Activated CD4-positive, alpha-beta T cell treated with anti-CD3 and anti-CD28 coated beads, Interleukin-2, amount 10 ng/mL, durations not matched to agents 24 days and 14 days (primary cell): ENCODE measurements at regions not wholly inside any gene's neighbourhood (a gene's known extent, or its start where the extent isn't known, plus 50 kb on each side); places are given as distances from the start of the nearest gene placed in this dataset.
A peak's percentile ranks its signal among the peaks of the same experiment; 100 is the strongest.

Source experiments
- DNase-seq: peaks from one replicate; pipeline ENCODE4 v3.0.0; 2022
- H3K27ac Mint-ChIP-seq: one replicate; pipeline ENCODE4 v1.8.0; 2022; ENCODE audit warnings: mild to moderate bottlenecking, mixed read lengths
- H3K27me3 Mint-ChIP-seq: one replicate; pipeline ENCODE4 v1.8.0; 2022; ENCODE audit warnings: mixed read lengths
- H3K36me3 Mint-ChIP-seq: one replicate; pipeline ENCODE4 v1.8.0; 2022; ENCODE audit warnings: low read depth, mild to moderate bottlenecking, mixed read lengths
- H3K4me1 Mint-ChIP-seq: one replicate; pipeline ENCODE4 v1.8.0; 2021; ENCODE audit warnings: mixed read lengths
- H3K4me3 Mint-ChIP-seq: one replicate; pipeline ENCODE4 v1.8.0; 2022; ENCODE audit warnings: mild to moderate bottlenecking, moderate library complexity, mixed read lengths
- H3K9me3 Mint-ChIP-seq: one replicate; pipeline ENCODE4 v1.8.0; 2021; ENCODE audit warnings: mixed read lengths
- intact Hi-C: fragments of 100-400 bp; cut with micrococcal nuclease; formaldehyde crosslinking; loops from one replicate; pipeline ENCODE4 v1.15.1; 2023

DNA sequence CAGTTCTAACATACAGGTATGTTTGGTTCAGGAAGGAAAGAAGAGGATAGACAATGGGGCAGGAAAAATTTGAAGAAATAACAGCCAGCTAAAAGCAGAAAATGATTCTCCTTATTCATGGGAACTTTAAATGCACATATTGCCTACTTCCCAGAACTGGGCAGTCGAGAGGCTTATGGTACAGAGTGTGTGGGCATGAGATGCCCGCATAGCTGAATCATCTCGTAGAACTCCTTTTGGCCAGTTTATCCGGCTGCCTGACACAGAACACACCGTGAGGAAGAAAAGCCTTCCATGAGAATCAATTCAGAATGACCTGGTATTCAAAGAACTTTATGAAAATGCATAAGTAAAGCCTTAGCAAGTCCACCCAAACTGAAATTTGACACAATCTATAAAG lies 471.6 kb downstream of the SH2D4B start:
- intact Hi-C loops, result no loop called here
- Mint-ChIP-seq H3K9me3 (no peaks in the 10 kb centered on the region), H3K4me1 (no peaks in the 10 kb centered on the region), H3K27ac (no peak overlapping the region), H3K36me3 (no peaks in the 10 kb centered on the region), H3K27me3 (peaks cover 2% of the 10 kb centered on the region), H3K4me3 (no peak overlapping the region)
- no peak for DNase-seq

- Mint-ChIP-seq H3K27me3 (peaks cover 2% of the 10 kb centered on the region), H3K9me3 (no peaks in the 10 kb centered on the region), H3K4me1 (no peaks in the 10 kb centered on the region), H3K4me3 (no peak overlapping the region), H3K27ac (no peak overlapping the region), H3K36me3 (no peaks in the 10 kb centered on the region)
- intact Hi-C loops, result no loop called here
- DNase-seq, result no peak
Measured at GRCh38 chr10:81013771-81014170, 476.1 kb downstream of the SH2D4B start.

DNA sequence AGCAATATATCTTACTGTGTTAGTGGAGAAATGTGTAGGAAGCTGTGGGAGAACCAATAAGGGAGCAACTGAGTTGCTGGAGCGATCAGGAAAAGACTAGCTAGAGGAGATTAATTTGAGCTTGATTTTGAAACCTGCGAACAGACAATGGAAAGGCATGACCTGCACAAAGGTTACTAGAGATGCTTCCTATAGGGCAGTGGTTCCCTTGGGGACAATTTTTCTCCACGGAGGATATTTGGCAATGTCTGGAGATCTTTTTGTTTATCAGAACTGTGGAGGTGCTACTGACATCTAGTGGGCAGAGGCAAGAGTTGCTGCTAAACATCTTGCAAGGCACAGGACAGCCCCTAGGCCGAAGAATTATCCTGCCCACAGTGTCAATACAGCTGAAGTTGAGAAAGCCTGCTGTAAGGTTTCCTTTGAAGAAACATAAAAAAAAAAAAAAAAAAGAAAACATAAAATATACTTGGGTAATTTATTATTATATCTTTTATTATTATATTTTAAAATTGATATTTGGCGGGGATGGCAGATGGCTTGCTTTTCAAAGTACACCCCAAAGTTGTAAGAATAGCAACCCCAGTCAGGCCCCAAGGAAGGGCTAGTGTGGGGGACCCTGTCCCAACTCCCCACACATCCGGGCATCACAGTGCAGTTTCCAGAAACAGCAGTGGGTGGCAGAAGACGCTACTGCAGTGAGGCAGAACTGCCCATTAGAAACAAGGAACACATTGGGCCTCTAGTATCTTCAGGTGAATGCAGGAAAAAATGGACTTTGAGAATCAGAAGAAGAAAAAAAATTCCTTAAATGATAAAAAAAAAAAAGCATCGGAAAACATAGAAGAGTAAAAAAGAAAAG lies 481.6 kb downstream of the SH2D4B start:
- H3K36me3 Mint-ChIP-seq, result no peaks in the 10 kb centered on the region
- H3K9me3 Mint-ChIP-seq, result no peaks in the 10 kb centered on the region
- no peaks in the 10 kb centered on the region for H3K27me3 Mint-ChIP-seq
- no peak overlapping the region for H3K4me3 Mint-ChIP-seq
- intact Hi-C loops, result loop anchor here (2.0 kb wide), 1 partner anchor 320 kb away; no protein-coding TSS in a partner anchor
- H3K4me1 Mint-ChIP-seq, result no peaks in the 10 kb centered on the region
- DNase-seq, result peak; percentile 63
- no peak overlapping the region for H3K27ac Mint-ChIP-seq

- Mint-ChIP-seq H3K27me3 (no peaks in the 10 kb centered on the region), H3K27ac (no peak overlapping the region), H3K9me3 (no peaks in the 10 kb centered on the region), H3K4me1 (no peaks in the 10 kb centered on the region), H3K36me3 (no peaks in the 10 kb centered on the region), H3K4me3 (no peak overlapping the region)
- intact Hi-C loops, result no loop called here
- DNase-seq, result no peak
Measured at GRCh38 chr10:81021428-81022129, 483.9 kb downstream of the SH2D4B start.

DNA sequence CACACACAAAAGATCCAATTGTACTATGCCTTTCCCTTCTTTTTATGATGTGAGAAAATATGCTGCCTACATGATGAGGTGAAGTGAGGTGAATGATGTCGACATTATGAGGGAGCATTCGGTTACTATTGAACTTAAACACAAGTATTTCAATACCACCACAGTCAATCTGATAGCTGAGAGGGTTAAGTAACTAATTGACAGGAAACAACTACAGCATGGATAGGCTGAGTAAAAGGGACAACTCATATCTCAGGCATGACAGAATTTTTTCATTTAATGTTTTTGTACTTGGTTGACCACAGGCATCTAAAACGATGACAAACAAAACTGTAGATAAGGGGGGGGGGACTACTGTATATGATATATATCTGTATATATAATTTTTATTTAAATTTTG lies 488.9 kb downstream of the SH2D4B start:
- Mint-ChIP-seq H3K27me3 (no peaks in the 10 kb centered on the region), H3K4me3 (no peak overlapping the region), H3K4me1 (no peaks in the 10 kb centered on the region), H3K27ac (no peak overlapping the region), H3K9me3 (no peaks in the 10 kb centered on the region), H3K36me3 (no peaks in the 10 kb centered on the region)
- DNase-seq, result peak; percentile 2
- intact Hi-C loops, result no loop called here

DNA sequence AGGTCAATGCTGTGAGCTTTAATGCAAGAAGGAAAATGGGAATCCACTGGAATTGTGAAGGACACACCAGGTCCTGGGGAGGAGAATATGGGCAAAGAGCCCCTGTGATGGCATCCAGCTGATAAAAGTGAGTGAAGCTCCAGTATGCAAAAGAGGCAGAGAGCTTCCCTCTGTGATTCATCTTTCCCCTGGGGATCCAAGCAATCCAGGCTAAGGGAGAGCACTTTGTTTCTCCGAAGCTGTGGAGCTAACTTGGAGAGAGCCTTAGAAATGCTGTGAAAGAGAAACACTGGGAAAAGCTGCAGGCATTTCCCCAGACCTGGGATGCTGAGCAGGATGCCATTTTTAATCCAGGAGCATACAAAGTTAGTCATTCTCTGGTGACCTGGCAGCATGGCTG lies 489.5 kb downstream of the SH2D4B start:
- intact Hi-C loops, result no loop called here
- Mint-ChIP-seq H3K9me3 (no peaks in the 10 kb centered on the region), H3K27me3 (no peaks in the 10 kb centered on the region)

GRCh38 chr10:81027706-81028105 lies 490.0 kb downstream of the SH2D4B start:
- Mint-ChIP-seq H3K9me3 (no peaks in the 10 kb centered on the region), H3K27ac (no peak overlapping the region), H3K27me3 (no peaks in the 10 kb centered on the region), H3K4me3 (no peak overlapping the region), H3K36me3 (no peaks in the 10 kb centered on the region), H3K4me1 (no peaks in the 10 kb centered on the region)
- peak; percentile 28 for DNase-seq
- intact Hi-C loops, result no loop called here

More for the DNA sequence above, 489.5 kb downstream of the SH2D4B start:
- H3K27ac Mint-ChIP-seq, result no peak overlapping the region
- no peaks in the 10 kb centered on the region for H3K36me3 Mint-ChIP-seq
- H3K4me1 Mint-ChIP-seq, result no peaks in the 10 kb centered on the region
- H3K4me3 Mint-ChIP-seq, result no peak overlapping the region
- peak; percentile 32 for DNase-seq

DNA sequence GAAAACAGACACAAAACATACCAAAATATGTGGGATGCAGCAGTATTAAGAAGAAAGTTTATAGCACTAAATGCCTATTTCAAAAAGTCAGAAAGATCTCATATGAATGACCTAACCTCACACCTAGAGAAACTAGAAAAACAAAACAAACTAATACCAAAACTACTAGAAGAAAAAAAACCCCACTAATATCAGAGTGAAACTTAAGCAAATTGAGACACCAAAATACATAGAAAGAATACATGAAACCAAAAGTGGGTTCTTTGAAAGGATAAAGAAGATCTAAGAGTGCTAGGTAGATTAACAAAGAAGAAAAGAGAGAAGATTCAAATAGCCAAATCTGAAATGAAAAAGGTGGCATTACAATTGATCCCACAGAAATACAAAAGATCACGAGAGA lies 494.1 kb downstream of the SH2D4B start:
- no peaks in the 10 kb centered on the region for H3K4me1 Mint-ChIP-seq
- no peaks in the 10 kb centered on the region for H3K36me3 Mint-ChIP-seq
- H3K27me3 Mint-ChIP-seq, result peaks cover 2% of the 10 kb centered on the region
- DNase-seq, result no peak
- H3K9me3 Mint-ChIP-seq, result no peaks in the 10 kb centered on the region
- no peak overlapping the region for H3K4me3 Mint-ChIP-seq
- intact Hi-C loops, result no loop called here
- no peak overlapping the region for H3K27ac Mint-ChIP-seq

DNA sequence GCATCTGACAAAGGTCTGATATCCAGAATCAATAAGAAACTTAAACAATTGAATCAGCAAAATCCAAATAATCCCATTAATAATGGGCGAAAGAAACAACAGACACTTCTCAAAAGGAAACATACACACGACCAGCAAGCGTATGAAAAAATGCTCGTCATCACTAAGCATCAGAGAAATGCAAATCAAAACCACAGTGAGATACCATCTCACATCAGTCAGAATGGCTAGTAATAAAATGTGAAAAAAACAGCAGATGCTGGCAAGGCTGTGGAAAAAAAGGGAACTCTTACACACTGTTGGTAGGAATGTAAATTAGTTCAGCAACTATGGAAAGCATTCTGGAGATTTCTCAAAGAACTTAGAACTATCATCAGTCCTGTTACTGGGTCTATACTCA lies 496.7 kb downstream of the SH2D4B start:
- intact Hi-C loops, result no loop called here
- H3K9me3 Mint-ChIP-seq, result no peaks in the 10 kb centered on the region
- H3K36me3 Mint-ChIP-seq, result no peaks in the 10 kb centered on the region
- H3K27ac Mint-ChIP-seq, result no peak overlapping the region
- no peak for DNase-seq
- peaks cover 2% of the 10 kb centered on the region for H3K27me3 Mint-ChIP-seq
- H3K4me3 Mint-ChIP-seq, result no peak overlapping the region
- H3K4me1 Mint-ChIP-seq, result no peaks in the 10 kb centered on the region

DNA sequence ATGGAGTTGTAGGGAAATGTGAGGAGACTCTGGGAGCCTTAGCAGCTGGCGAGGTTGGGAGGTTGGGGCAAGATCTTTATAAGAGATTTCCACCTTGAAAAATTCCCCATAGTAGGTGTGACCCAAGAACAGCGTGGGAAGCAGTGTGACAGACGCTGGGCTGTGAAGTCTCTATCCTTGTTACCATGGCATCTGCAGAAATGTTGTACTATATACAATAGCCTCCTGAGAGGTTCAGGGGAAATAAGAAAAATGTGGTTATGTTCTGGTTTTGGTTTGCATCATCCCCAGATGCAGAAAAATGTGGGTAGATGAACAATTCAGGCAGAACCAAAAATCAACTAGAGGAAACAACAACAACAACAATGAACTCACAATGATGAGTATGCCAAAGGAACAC lies 498.6 kb downstream of the SH2D4B start:
- Mint-ChIP-seq H3K9me3 (no peaks in the 10 kb centered on the region), H3K27ac (no peak overlapping the region), H3K4me1 (no peaks in the 10 kb centered on the region), H3K36me3 (no peaks in the 10 kb centered on the region), H3K27me3 (peaks cover 2% of the 10 kb centered on the region), H3K4me3 (no peak overlapping the region)
- no peak for DNase-seq
- intact Hi-C loops, result no loop called here

DNA sequence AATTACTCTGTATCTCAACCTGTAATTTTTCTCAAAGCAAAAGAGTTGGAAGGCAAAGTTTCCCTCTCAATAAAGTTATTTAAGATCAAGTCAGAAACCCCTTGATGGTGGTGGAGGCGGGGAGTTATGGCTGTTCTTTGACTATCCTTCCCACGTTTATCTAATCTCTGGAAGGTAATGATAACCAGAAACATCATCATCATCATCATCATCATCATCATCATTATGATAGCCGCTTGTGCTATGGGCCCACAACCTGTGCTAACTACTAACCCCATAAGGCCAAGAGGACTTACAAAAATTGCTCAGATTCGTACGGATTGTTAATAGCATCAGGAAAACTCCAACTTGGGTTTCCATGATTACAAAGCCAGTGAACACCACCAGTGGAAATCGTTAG lies 502.3 kb downstream of the SH2D4B start:
- H3K9me3 Mint-ChIP-seq, result no peaks in the 10 kb centered on the region
- peaks cover 2% of the 10 kb centered on the region for H3K27me3 Mint-ChIP-seq
- H3K4me3 Mint-ChIP-seq, result no peak overlapping the region
- no peak overlapping the region for H3K27ac Mint-ChIP-seq
- intact Hi-C loops, result no loop called here
- H3K4me1 Mint-ChIP-seq, result no peaks in the 10 kb centered on the region
- H3K36me3 Mint-ChIP-seq, result no peaks in the 10 kb centered on the region
- no peak for DNase-seq

DNA sequence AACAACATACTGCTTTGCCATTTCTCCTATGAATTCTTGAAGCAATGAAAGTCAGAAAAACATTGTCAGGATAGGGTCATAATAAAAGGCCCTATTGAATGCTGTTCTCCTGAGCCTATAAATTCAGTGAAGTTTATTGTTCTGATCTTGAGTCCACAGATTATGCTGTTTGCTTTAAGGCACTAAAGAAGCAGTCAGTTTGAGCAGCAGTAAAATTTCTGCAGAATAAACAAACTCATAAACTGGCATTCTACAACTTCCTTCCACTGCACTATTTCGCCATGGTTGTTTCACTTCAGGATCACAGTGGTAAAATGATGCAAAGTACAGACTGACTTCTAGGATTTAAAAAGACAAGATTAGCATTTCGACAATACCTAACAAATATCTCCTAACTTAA lies 503.2 kb downstream of the SH2D4B start:
- no peaks in the 10 kb centered on the region for H3K36me3 Mint-ChIP-seq
- H3K4me1 Mint-ChIP-seq, result no peaks in the 10 kb centered on the region
- H3K27ac Mint-ChIP-seq, result no peak overlapping the region
- no peak for DNase-seq
- H3K27me3 Mint-ChIP-seq, result peaks cover 1% of the 10 kb centered on the region
- H3K4me3 Mint-ChIP-seq, result no peak overlapping the region
- intact Hi-C loops, result no loop called here
- no peaks in the 10 kb centered on the region for H3K9me3 Mint-ChIP-seq

- no peaks in the 10 kb centered on the region for H3K9me3 Mint-ChIP-seq
- H3K36me3 Mint-ChIP-seq, result no peaks in the 10 kb centered on the region
Measured at GRCh38 chr10:81042647-81043046, 504.9 kb downstream of the SH2D4B start.

GRCh38 chr10:81065474-81065873 lies 527.8 kb downstream of the SH2D4B start:
- no peak overlapping the region for H3K27ac Mint-ChIP-seq
- H3K4me3 Mint-ChIP-seq, result no peak overlapping the region
- H3K9me3 Mint-ChIP-seq, result no peaks in the 10 kb centered on the region
- no peak for DNase-seq
- H3K27me3 Mint-ChIP-seq, result no peaks in the 10 kb centered on the region
- H3K4me1 Mint-ChIP-seq, result no peaks in the 10 kb centered on the region
- H3K36me3 Mint-ChIP-seq, result no peaks in the 10 kb centered on the region
- intact Hi-C loops, result no loop called here

More at GRCh38 chr10:81042647-81043046, 504.9 kb downstream of the SH2D4B start:
- Mint-ChIP-seq H3K27ac (no peak overlapping the region), H3K4me1 (no peaks in the 10 kb centered on the region), H3K4me3 (no peak overlapping the region), H3K27me3 (no peaks in the 10 kb centered on the region)
- DNase-seq, result no peak
- intact Hi-C loops, result no loop called here
